Glutamatergic neuron (in vitro differentiated cells): ENCODE measurements at regions not wholly inside any gene's neighbourhood (a gene's known extent, or its start where the extent isn't known, plus 50 kb on each side); places are given as distances from the start of the nearest gene placed in this dataset.

ENCODE experiments used
- DNase-seq: peaks from one replicate; pipeline ENCODE4 v3.0.0; 2022
- H3K27ac Mint-ChIP-seq: one replicate; pipeline ENCODE4 v1.8.0; 2020; ENCODE audit warnings: mild to moderate bottlenecking, mixed read lengths, inconsistent platforms; ENCODE audit not compliant: unreplicated experiment
- H3K27me3 Mint-ChIP-seq: one replicate; pipeline ENCODE4 v1.8.0; 2020; ENCODE audit warnings: mild to moderate bottlenecking, moderate library complexity, mixed read lengths, inconsistent platforms; ENCODE audit not compliant: unreplicated experiment
- H3K36me3 Mint-ChIP-seq: one replicate; pipeline ENCODE4 v1.8.0; 2020; ENCODE audit warnings: mild to moderate bottlenecking, mixed read lengths, inconsistent platforms; ENCODE audit not compliant: unreplicated experiment
- H3K4me1 Mint-ChIP-seq: one replicate; pipeline ENCODE4 v1.8.0; 2020; ENCODE audit warnings: mild to moderate bottlenecking, low read depth, mixed read lengths, inconsistent platforms; ENCODE audit not compliant: unreplicated experiment
- H3K4me3 Mint-ChIP-seq: one replicate; pipeline ENCODE4 v1.8.0; 2020; ENCODE audit warnings: mild to moderate bottlenecking, mixed read lengths, inconsistent platforms; ENCODE audit not compliant: unreplicated experiment
- H3K9me3 Mint-ChIP-seq: one replicate; pipeline ENCODE4 v1.8.0; 2020; ENCODE audit warnings: mild to moderate bottlenecking, moderate library complexity, mixed read lengths, inconsistent platforms; ENCODE audit not compliant: unreplicated experiment
- TF ChIP-seq, protein P1 (sequence below): fragments of 200-600 bp; sonication (generic); IDR thresholded peaks from one replicate; pipeline ENCODE4 v1.5.0; 2021; ENCODE audit not compliant: partially characterized antibody, unreplicated experiment

DNA sequence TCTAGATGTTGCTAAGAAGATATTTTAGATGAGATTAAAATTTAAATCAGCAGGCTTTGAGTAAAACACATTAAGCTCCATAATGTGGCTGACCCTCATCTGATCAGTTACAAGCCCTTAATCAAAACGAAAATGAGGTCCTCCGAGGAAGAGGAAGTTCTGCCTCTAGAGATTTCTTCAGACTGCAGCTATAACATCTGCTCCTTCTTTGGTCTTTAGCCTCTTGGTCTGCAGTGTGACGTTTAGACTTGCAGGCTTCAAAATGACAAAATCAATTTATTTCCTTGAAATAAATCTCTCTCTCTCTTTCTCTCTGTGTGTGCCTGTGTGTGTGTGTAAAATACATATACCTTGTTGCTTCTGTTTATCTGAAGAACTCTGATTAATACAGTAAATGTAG is 1429.8 kb upstream of the CDH9 start:
- DNase-seq, result no peak
- TF ChIP-seq, protein P1, sequence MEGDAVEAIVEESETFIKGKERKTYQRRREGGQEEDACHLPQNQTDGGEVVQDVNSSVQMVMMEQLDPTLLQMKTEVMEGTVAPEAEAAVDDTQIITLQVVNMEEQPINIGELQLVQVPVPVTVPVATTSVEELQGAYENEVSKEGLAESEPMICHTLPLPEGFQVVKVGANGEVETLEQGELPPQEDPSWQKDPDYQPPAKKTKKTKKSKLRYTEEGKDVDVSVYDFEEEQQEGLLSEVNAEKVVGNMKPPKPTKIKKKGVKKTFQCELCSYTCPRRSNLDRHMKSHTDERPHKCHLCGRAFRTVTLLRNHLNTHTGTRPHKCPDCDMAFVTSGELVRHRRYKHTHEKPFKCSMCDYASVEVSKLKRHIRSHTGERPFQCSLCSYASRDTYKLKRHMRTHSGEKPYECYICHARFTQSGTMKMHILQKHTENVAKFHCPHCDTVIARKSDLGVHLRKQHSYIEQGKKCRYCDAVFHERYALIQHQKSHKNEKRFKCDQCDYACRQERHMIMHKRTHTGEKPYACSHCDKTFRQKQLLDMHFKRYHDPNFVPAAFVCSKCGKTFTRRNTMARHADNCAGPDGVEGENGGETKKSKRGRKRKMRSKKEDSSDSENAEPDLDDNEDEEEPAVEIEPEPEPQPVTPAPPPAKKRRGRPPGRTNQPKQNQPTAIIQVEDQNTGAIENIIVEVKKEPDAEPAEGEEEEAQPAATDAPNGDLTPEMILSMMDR, result no peak
- Mint-ChIP-seq H3K4me3 (peak overlapping the region; percentile 67), H3K27ac (peak overlapping the region; percentile 82), H3K9me3 (peaks cover 8% of the 10 kb centered on the region), H3K36me3 (no peaks in the 10 kb centered on the region), H3K27me3 (peaks cover 3% of the 10 kb centered on the region), H3K4me1 (peaks cover 23% of the 10 kb centered on the region)

DNA sequence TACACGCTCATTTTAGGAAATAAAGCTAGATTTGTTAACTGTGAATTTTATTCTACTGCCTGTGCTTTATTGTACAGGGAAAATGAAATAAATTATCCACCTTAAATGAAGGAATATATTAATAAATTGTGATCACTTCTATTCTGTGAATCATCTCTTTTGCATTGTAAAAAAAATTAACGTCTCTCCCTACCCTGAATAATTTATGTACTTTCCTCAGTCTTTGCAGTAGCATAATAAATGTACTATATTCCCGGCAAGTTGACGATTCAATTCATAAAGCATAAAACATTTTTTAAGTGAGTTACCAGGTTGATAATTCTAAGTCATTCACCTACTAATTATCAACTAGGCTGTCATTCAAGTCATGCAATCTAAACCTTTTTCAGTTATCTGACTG is 1425.3 kb upstream of the CDH9 start:
- TF ChIP-seq, protein P1, result no peak
- Mint-ChIP-seq H3K9me3 (peaks cover 8% of the 10 kb centered on the region), H3K27me3 (peaks cover 3% of the 10 kb centered on the region), H3K4me3 (no peak overlapping the region), H3K27ac (no peak overlapping the region), H3K4me1 (peaks cover 19% of the 10 kb centered on the region), H3K36me3 (no peaks in the 10 kb centered on the region)
- no peak for DNase-seq

DNA sequence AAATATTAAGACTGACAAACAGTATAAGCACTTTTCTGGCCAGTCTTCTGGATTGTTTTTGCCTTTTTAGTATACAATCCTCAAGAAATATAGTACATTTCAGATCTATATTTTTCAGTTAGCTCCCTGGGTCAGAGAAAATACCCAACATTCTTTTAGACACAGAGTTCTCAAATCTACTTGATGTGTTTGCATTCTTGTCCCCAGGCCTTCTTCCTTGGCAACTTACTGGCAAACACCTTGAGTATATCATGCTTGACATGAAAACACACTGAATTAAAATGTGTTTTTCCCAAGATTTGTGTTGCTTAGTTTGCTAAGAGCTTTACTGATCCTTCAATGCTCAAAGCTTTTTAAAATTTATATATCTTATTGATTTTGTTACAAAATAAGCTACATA is 1413.1 kb upstream of the CDH9 start:
- H3K9me3 Mint-ChIP-seq, result no peaks in the 10 kb centered on the region
- H3K27me3 Mint-ChIP-seq, result peaks cover 2% of the 10 kb centered on the region
- no peaks in the 10 kb centered on the region for H3K36me3 Mint-ChIP-seq
- no peak overlapping the region for H3K4me3 Mint-ChIP-seq
- no peak overlapping the region for H3K27ac Mint-ChIP-seq
- TF ChIP-seq, protein P1, result no peak
- DNase-seq, result no peak
- no peaks in the 10 kb centered on the region for H3K4me1 Mint-ChIP-seq

DNA sequence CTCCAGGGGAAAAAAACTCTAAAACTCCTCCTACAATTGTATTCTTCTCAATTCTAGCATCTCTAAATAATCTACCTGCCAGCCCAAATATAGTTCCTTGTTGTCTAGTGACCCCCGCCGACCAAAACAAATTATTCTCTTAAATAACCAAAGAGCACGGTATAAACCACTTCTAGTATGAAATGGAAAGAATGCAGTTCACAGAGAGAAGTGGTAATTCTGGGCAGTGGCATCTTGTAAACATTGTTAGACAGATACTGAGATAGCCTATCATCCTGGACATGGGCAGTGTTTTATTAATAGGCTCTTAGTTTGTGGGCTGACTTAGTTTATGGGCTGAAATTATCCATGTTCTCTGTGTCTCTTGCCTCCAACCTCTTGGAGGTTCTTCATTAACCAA is 1412.6 kb upstream of the CDH9 start:
- TF ChIP-seq, protein P1, result no peak
- no peak overlapping the region for H3K27ac Mint-ChIP-seq
- no peaks in the 10 kb centered on the region for H3K9me3 Mint-ChIP-seq

DNA sequence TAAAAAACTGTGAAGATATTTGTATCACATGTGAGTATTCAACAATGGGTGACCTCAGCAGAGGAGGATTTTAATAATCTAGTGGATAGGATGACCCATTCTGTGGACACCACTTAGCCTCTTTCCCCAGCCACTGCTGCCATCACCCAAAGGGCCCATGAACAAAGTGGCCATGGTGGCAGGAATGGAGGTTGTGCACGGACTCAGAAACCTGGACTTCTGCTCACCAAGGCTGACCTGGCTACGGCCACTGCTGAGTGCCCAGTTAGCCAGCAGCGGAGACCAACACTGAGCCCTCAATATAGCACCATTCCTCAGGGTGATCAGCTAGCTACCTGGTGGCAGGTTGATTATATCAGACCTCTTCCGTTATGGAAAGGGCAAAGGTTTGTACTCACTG is 1410.4 kb upstream of the CDH9 start:
- peaks cover 2% of the 10 kb centered on the region for H3K27me3 Mint-ChIP-seq
- TF ChIP-seq, protein P1, result no peak
- peaks cover 2% of the 10 kb centered on the region for H3K9me3 Mint-ChIP-seq
- H3K27ac Mint-ChIP-seq, result no peak overlapping the region
- no peak overlapping the region for H3K4me3 Mint-ChIP-seq
- no peaks in the 10 kb centered on the region for H3K4me1 Mint-ChIP-seq
- no peak for DNase-seq
- H3K36me3 Mint-ChIP-seq, result peaks cover 8% of the 10 kb centered on the region

More for the DNA sequence above, 1412.6 kb upstream of the CDH9 start:
- H3K4me1 Mint-ChIP-seq, result no peaks in the 10 kb centered on the region
- no peak overlapping the region for H3K4me3 Mint-ChIP-seq
- peaks cover 2% of the 10 kb centered on the region for H3K27me3 Mint-ChIP-seq
- peaks cover 2% of the 10 kb centered on the region for H3K36me3 Mint-ChIP-seq
- DNase-seq, result no peak
